Transverse colon (tissue), 4 donors: ENCODE measurements at regions not wholly inside any gene's neighbourhood (a gene's known extent, or its start where the extent isn't known, plus 50 kb on each side); places are given as distances from the start of the nearest gene placed in this dataset.

Source experiments
- DNase-seq: peaks from one replicate; pipeline ENCODE4 v3.0.0-alpha.2; 2019
- H3K27ac ChIP-seq, 4 donors: fragments of 200-600 bp; sonication (generic); 2 replicates each; pipeline ENCODE4 v1.5.1; 2016 to 2018; ENCODE audit warnings: inconsistent platforms in 4 of 4
- H3K27me3 ChIP-seq: fragments of 200-600 bp; sonication (generic); 2 replicates; pipeline ENCODE4 v1.5.1; 2017; ENCODE audit warnings: inconsistent platforms
- H3K36me3 ChIP-seq, 4 donors: fragments of 200-600 bp; sonication (generic); 2 replicates each; pipeline ENCODE4 v1.5.1; 2017 to 2019; ENCODE audit warnings: inconsistent platforms in 4 of 4
- H3K4me1 ChIP-seq, 4 donors: fragments of 200-600 bp; sonication (generic); 2 replicates each; pipeline ENCODE4 v1.5.1; 2017 to 2020; ENCODE audit warnings: inconsistent platforms in 4 of 4
- H3K4me3 ChIP-seq, 4 donors: fragments of 200-600 bp; sonication (generic); 1 replicate in 1 of 4; 2 replicates in 3 of 4; pipeline versions ENCODE4 v1.5.1 to v1.6.1; 2017 to 2019; ENCODE audit warnings: inconsistent platforms in 4 of 4
- H3K9me3 ChIP-seq, 2 donors: fragments of 200-600 bp; sonication (generic); 2 replicates each; pipeline ENCODE4 v1.5.1; 2017 to 2019; ENCODE audit warnings: inconsistent platforms in 2 of 2
- EP300 ChIP-seq: sonication (generic); formaldehyde crosslinking; IDR thresholded peaks from one replicate; pipeline ENCODE4 v1.6.1; 2017; ENCODE audit warnings: antibody characterized with exemption, low read depth
- POLR2A ChIP-seq: fragments of 450-650 bp; IDR thresholded peaks from one replicate; pipeline ENCODE4 v1.6.1; 2016; ENCODE audit warnings: antibody characterized with exemption, mild to moderate bottlenecking, moderate library complexity
- POLR2AphosphoS5 ChIP-seq, 3 donors: sonication (generic); formaldehyde crosslinking; IDR thresholded peaks; one replicate each; pipeline ENCODE4 v1.6.1; 2016; ENCODE audit warnings: antibody characterized with exemption in 3 of 3
- WGBS, 2 donors: methylation state at CpG; one replicate each; pipeline ENCODE4 v1.1.5; 2018; ENCODE audit warnings: low coverage in 1 of 2; 5-methylcytosine and 5-hydroxymethylcytosine counted together
- in situ Hi-C, 4 donors: fragments of 200-750 bp; cut with MboI; loops; one replicate each; pipeline versions ENCODE4 v1.15.0 to v1.15.1; 2017; ENCODE audit warnings: low sequenced_read_pairs in 3 of 4, low pct_ligation_motif_present in 1 of 4, low pct_unique_long_range_greater_than_20kb in 1 of 4
- intact Hi-C: fragments of 100-400 bp; cut with DNase I; formaldehyde crosslinking; loops from one replicate; pipeline ENCODE4 v1.15.1; 2023; ENCODE audit warnings: low total_unique reads
- TF ChIP-seq, protein P1 (sequence below), 5 experiments: fragments of 200-600 bp in 3 of 5; fragments of 450-650 bp in 2 of 5; sonication (generic) in 3 of 5; IDR thresholded peaks; 1 replicate in 2 of 5; 2 replicates in 3 of 5; pipeline ENCODE4 v1.5.1; 2016 to 2017; ENCODE audit warnings: antibody characterized with exemption in 5 of 5, inconsistent platforms in 3 of 5, mild to moderate bottlenecking in 2 of 5, moderate library complexity in 1 of 5

DNA sequence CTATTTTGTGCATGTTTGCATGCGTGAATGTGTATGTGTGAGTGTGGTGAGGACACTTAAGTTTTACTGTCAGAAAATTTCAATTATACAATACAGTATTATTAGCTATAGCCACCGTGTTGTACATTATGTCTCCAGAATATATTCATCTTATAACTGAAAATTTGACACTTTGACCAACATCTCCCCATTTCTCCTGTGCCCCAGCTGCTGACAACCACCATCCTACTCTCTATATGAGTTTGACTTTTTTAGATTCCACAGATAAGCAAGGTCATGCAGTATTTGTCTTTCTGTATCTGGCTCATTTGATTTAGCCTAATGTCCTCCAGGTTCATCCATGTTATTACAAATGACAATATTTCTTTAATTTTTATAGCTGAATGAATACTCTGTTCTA, 195.0 kb downstream of the GPR37 start:
- Histone ChIP-seq H3K27ac (no peak overlapping the region), H3K4me3 (no peak overlapping the region), H3K9me3 (no peaks in the 10 kb centered on the region), H3K27me3 (no peaks in the 10 kb centered on the region), H3K36me3 (no peaks in the 10 kb centered on the region), H3K4me1 (no peaks in the 10 kb centered on the region)
- TF ChIP-seq, protein P1, sequence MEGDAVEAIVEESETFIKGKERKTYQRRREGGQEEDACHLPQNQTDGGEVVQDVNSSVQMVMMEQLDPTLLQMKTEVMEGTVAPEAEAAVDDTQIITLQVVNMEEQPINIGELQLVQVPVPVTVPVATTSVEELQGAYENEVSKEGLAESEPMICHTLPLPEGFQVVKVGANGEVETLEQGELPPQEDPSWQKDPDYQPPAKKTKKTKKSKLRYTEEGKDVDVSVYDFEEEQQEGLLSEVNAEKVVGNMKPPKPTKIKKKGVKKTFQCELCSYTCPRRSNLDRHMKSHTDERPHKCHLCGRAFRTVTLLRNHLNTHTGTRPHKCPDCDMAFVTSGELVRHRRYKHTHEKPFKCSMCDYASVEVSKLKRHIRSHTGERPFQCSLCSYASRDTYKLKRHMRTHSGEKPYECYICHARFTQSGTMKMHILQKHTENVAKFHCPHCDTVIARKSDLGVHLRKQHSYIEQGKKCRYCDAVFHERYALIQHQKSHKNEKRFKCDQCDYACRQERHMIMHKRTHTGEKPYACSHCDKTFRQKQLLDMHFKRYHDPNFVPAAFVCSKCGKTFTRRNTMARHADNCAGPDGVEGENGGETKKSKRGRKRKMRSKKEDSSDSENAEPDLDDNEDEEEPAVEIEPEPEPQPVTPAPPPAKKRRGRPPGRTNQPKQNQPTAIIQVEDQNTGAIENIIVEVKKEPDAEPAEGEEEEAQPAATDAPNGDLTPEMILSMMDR (IDR thresholded peaks at IDR 0.05) = no peak
- TF ChIP-seq POLR2A = no peak
- no peak for TF ChIP-seq EP300
- no peak for TF ChIP-seq POLR2AphosphoS5 (IDR thresholded peaks at IDR 0.05)
- WGBS, 2 donors = 70 to 74% methylated on average over 2 of the region's 2 CpGs
- no peak for DNase-seq
- in situ Hi-C loops = no loop called here
- intact Hi-C loops = no loop called here

DNA sequence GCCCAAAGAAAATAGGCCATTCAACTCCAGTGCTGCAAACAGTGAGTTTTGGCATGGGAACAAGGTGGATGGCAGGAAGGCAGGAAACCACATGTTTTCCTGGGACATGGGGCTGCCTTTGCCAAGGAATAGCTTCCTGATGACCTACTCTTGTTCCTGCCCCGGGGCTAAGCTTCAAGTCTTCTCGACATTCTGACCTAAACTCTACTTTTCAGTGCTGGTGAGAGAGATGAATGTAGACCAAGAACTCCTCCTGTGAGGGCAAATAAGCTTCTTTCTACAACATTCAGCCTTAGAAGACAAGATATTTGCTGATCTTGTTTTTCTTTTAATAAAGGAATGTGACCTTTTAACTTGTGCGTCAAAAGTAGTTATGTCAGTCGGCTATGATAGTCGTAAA, 199.0 kb downstream of the GPR37 start:
- Histone ChIP-seq H3K4me3 (no peak overlapping the region), H3K27ac (no peak overlapping the region), H3K27me3 (no peaks in the 10 kb centered on the region), H3K4me1 (no peaks in the 10 kb centered on the region), H3K9me3 (no peaks in the 10 kb centered on the region), H3K36me3 (no peaks in the 10 kb centered on the region)
- in situ Hi-C loops = no loop called here
- 48 to 77% methylated on average over 5 of the region's 5 CpGs for WGBS, 2 donors
- DNase-seq = no peak
- intact Hi-C loops = no loop called here
- TF ChIP-seq POLR2AphosphoS5 (IDR thresholded peaks at IDR 0.05) (no peak), POLR2A (no peak), EP300 (no peak)
- TF ChIP-seq, protein P1 (IDR thresholded peaks at IDR 0.05) = no peak

- no peaks in the 10 kb centered on the region for H3K9me3 ChIP-seq
- H3K27me3 ChIP-seq = no peaks in the 10 kb centered on the region
- no peaks in the 10 kb centered on the region for H3K36me3 ChIP-seq
- in situ Hi-C loops = no loop called here
- intact Hi-C loops = no loop called here
- TF ChIP-seq POLR2AphosphoS5 (IDR thresholded peaks at IDR 0.05) = no peak
- TF ChIP-seq EP300 = no peak
- TF ChIP-seq, protein P1 (IDR thresholded peaks at IDR 0.05) = no peak
- no peak for TF ChIP-seq POLR2A
- no peaks in the 10 kb centered on the region for H3K4me1 ChIP-seq
- H3K4me3 ChIP-seq = no peak overlapping the region
- H3K27ac ChIP-seq = no peak overlapping the region
- WGBS, 2 donors = 67 to 70% methylated on average over 1 of the region's 1 CpG
- DNase-seq = no peak
These were observed 208.0 kb downstream of the GPR37 start for GRCh38 chr7:124557587-124557986.

GRCh38 chr7:124557101-124557500, 208.5 kb downstream of the GPR37 start:
- in situ Hi-C loops (no loop called here), intact Hi-C loops (no loop called here)
- Histone ChIP-seq H3K27ac (no peak overlapping the region), H3K4me3 (no peak overlapping the region), H3K27me3 (no peaks in the 10 kb centered on the region), H3K9me3 (no peaks in the 10 kb centered on the region), H3K36me3 (no peaks in the 10 kb centered on the region), H3K4me1 (no peaks in the 10 kb centered on the region)
- DNase-seq = no peak
- 69 to 71% methylated on average over 5 of the region's 5 CpGs for WGBS, 2 donors
- TF ChIP-seq EP300 (no peak), POLR2AphosphoS5 (IDR thresholded peaks at IDR 0.05) (no peak), POLR2A (no peak)
- TF ChIP-seq, protein P1 (IDR thresholded peaks at IDR 0.05) = no peak
